ENCODE measurements at regions not wholly inside any gene's neighbourhood (a gene's known extent, or its start where the extent isn't known, plus 50 kb on each side); places are given as distances from the start of the nearest gene placed in this dataset.
"Not testable (repeated sequence)": the region's sequence is repeated elsewhere in the genome, so short reads cannot be mapped to it uniquely, and the experiment has no call there.

- H3K4me3 ChIP-seq (ENCODE audit: low read length); DNase-seq (ENCODE audit: low read depth): not testable (repeated sequence)
Measured at GRCh38 chr1:91207691-91208090, 185.9 kb upstream of the ZNF644 start.

- DNase-seq (ENCODE audit: low read depth) = not testable (repeated sequence)
Measured at GRCh38 chr1:91204150-91204549, 182.3 kb upstream of the ZNF644 start.

GRCh38 chr1:91201694-91202093 is 179.9 kb upstream of the ZNF644 start:
- H3K4me3 ChIP-seq (ENCODE audit: low read length) = no peak overlapping the region
- TF ChIP-seq CTCF (IDR thresholded peaks at IDR 0.05; ENCODE audit: insufficient read depth, low read depth, low read length, missing control alignments) = no peak
- DNase-seq (ENCODE audit: low read depth) = no peak

More at GRCh38 chr1:91204150-91204549, 182.3 kb upstream of the ZNF644 start:
- not testable (repeated sequence) for H3K4me3 ChIP-seq (ENCODE audit: low read length)

- no peak for DNase-seq (ENCODE audit: low read depth)
- no peak for TF ChIP-seq CTCF (IDR thresholded peaks at IDR 0.05; ENCODE audit: insufficient read depth, low read depth, low read length, missing control alignments)
Measured at GRCh38 chr1:91201176-91201575, 179.3 kb upstream of the ZNF644 start.

GRCh38 chr1:91200675-91201074 is 178.8 kb upstream of the ZNF644 start:
- no peak for TF ChIP-seq CTCF (IDR thresholded peaks at IDR 0.05; ENCODE audit: insufficient read depth, low read depth, low read length, missing control alignments)
- DNase-seq (ENCODE audit: low read depth) = no peak
- no peak overlapping the region for H3K4me3 ChIP-seq (ENCODE audit: low read length)

More at GRCh38 chr1:91201176-91201575, 179.3 kb upstream of the ZNF644 start:
- H3K4me3 ChIP-seq (ENCODE audit: low read length) = no peak overlapping the region

GRCh38 chr1:91199988-91200387 is 178.2 kb upstream of the ZNF644 start:
- no peak overlapping the region for H3K4me3 ChIP-seq (ENCODE audit: low read length)
- DNase-seq (ENCODE audit: low read depth) = no peak
- TF ChIP-seq CTCF (IDR thresholded peaks at IDR 0.05; ENCODE audit: insufficient read depth, low read depth, low read length, missing control alignments) = no peak

- no peak overlapping the region for H3K4me3 ChIP-seq (ENCODE audit: low read length)
- no peak for DNase-seq (ENCODE audit: low read depth)
- no peak for TF ChIP-seq CTCF (IDR thresholded peaks at IDR 0.05; ENCODE audit: insufficient read depth, low read depth, low read length, missing control alignments)
Measured at GRCh38 chr1:91190996-91191395, 169.2 kb upstream of the ZNF644 start.

- no peak for TF ChIP-seq CTCF (IDR thresholded peaks at IDR 0.05; ENCODE audit: insufficient read depth, low read depth, low read length, missing control alignments)
- no peak overlapping the region for H3K4me3 ChIP-seq (ENCODE audit: low read length)
- DNase-seq (ENCODE audit: low read depth) = peak; percentile 16
Measured at GRCh38 chr1:91189096-91189495, 167.3 kb upstream of the ZNF644 start.

GRCh38 chr1:91182807-91183206 is 161.0 kb upstream of the ZNF644 start:
- not testable (repeated sequence) for H3K4me3 ChIP-seq (ENCODE audit: low read length); DNase-seq (ENCODE audit: low read depth)
